GM19328 (cell line): ENCODE measurements at regions not wholly inside any gene's neighbourhood (a gene's known extent, or its start where the extent isn't known, plus 50 kb on each side); places are given as distances from the start of the nearest gene placed in this dataset.
"Not testable (repeated sequence)": the region's sequence is repeated elsewhere in the genome, so short reads cannot be mapped to it uniquely, and the experiment has no call there.

ENCODE experiments used
- ATAC-seq: cut with Tn5 transposase; IDR thresholded peaks from one replicate; pipeline ENCODE4 v1.9.1; 2021; ENCODE audit warnings: mild to moderate bottlenecking, moderate library complexity; ENCODE audit not compliant: unreplicated experiment

DNA sequence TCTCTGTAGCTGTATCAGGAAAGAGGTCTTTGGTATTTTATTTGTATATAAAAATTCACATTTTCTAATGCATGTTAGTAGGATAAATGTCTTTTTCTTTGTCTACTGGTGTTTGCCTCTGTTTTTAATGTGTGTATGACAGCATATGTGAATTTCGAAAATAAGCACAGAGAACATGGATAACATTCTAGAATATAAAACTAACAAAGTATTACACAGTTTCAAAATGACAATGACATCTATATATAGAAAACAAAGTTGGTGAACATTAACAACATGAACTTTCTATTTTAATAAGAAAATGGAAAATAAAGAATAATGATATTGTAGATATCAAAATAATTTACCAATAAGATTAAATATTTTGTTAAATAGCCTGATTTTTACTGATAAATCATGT is 608.0 kb downstream of the COL12A1 start:
- ATAC-seq: no peak

DNA sequence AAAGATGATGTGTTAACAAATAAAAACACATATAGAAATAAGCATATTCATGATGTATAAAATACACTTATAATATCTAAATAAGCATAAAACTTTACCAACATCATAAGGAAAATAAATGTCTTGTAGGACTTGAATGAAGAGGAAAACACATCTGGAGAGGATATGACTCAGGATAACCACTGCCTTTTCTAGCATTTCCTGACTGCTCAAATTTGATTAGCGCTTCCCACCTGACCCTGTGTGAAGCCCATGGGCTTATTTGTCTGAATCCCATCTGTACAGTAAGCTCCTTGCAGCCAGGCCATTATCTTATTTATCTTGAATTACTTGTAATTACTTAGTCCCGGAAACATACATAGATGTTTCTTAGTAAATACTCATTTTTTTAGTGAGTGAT is 608.6 kb downstream of the COL12A1 start:
- no peak for ATAC-seq

DNA sequence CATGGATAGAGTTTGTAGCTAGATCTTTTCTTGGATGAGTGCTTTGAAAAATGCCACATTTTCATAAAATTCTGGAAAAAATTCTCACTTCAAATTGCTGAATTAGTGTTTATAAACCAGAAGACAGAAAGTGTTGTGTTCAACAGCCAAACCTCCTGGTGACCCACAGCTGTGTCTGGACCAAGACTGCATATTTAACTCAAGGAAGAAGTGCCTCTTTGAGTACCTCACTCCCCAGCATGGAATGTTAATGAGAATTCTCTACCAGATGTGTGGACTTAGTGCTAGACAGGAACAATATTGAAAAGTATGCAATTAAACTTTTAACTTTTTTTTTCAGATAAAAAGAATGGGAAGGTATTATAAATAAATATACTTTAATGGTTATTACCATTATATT is 609.3 kb downstream of the COL12A1 start:
- ATAC-seq: no peak

DNA sequence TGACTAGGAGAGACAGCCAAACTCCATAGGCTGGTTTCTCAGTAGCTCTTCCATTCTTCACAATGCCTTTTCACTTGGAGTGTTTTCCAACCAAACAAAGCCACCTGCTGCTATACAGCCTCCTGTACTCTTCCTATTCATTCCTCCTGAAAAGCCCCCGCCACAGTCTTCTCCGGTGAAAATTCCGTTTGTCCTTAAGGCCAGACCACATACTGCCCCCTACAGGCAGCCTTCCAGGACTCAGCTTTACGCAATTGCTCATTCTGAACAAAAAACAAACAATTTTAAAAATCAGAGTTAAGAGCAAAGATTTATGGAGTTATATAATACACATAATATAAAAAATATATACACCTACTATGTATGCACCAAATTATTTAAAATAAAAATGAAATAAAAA is 611.5 kb downstream of the COL12A1 start:
- ATAC-seq: not testable (repeated sequence)

DNA sequence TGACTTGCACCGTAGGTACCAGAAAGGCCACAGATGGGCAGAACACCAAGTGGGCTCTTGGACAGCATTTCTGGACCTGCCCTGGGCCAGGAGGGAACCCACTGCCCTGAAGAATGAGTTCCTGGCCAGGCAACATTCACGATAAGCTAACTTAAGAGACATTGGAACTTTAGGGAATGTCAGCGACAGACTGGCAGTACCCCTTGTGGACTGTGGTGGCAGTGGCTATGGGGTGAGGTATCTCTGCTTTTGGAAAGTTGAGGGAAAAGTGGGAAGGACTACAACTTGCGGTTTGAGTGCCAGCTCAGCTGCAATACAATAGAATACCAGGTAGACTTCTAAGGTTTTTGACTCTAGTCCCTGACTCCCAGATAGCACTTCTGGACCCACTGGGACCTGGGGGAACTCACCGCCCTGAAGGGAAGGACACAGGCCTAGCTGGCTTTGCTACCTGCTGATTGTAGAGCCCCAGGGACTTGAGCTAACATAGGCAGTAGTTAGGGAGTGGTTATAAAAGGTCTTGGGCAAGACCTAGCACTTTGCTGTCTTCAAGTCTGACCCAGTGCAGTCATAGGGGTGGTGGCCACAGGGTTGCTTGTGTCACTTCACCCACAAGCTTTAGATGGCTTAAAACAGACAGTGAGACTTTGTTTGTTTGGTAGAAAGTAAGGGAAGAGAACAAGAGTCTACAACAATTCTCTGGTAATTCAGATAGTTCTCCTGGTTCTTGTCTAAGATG is 617.6 kb downstream of the COL12A1 start:
- ATAC-seq: no peak

DNA sequence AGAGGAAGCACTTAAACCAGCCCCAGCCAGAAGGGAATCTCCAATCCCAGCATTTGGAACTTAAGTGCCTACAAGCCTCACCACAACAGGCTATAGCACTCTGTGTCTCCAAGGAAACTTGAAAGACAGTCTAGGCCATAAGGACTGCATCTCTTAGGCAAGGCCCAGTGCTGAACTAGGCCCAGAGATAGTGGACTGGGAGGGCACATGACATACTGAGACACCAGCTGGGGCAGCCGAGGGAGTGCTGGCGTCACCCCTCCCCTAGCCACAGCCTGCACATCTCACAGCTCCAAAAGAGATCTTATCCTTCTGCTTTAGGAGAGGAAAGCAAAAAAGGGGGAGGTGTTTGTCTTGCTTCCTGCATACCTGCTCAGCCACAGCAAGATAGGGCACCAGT is 618.5 kb downstream of the COL12A1 start:
- no peak for ATAC-seq

DNA sequence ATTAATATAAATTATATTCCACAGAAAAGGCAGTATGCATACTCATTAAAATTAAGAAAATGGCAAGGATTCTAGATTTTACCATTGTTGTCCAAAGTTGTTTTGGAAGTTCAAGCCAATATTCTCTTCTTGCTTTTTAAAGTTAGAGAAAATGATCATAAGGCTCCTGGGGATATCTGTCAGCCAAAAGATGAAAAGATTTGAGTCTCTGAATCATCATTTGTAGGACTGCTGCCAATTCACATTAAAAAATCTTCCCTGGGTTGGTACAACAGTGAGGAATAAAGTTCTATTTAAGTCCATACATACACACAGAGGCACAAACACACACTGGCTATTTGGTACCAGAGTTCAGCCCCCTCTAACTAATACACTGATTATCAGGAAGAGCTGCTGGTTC is 620.1 kb downstream of the COL12A1 start:
- ATAC-seq: no peak

DNA sequence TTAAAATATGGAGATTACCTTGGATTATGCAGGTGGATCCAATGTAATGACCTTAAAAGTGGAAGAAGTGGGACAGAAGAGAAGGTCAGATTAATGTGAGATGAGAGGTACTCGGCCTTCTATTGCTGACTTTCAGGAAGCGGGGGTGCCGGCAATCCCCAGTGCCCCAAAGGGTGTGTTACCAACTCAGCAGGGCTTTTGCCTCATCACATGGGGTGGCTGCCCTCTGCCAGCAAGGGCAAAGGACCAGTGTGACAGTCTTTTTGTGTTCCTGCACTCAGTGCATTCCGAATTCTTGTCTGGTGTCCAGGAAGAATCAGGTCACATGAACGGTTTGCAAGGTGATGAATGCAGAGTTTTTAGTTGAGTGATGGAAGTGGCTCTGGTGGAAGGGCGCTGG is 624.2 kb downstream of the COL12A1 start:
- no peak for ATAC-seq

DNA sequence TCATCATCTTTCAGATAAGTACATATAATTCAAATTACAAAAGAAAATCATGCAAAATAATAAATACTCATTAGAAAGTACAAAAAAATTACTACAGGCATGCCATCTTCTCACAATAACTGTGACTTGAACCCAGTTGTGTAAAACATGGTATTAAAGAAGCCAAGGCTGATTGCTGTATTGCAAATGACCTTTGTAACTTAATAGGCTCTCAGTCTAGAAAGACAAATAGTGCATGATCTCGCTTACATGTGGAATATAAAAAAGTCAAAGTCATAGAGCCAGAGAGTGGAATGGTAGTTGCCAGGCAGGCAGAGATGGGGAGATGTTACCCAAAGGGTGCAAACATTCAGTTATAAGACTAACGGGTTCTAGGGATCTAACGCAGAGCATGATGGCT is 626.1 kb downstream of the COL12A1 start:
- no peak for ATAC-seq

DNA sequence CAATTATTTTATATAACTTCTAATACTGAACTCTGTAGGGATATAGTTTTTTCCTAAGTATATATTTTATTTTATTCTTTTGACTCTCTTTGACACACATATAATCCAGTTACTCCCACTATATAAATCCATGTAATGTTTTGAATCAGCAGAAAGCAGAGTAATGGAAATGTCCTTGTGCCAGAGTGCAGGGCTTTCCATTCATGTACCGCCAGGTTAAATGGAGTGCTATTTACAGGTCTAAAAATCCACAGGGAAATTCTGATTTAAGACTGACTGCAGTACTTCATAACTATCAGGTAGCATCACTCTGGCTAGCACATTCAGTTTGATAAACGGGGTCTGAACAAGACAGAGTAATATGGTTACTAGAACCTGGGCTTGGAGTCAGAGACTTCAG is 626.8 kb downstream of the COL12A1 start:
- ATAC-seq: no peak

DNA sequence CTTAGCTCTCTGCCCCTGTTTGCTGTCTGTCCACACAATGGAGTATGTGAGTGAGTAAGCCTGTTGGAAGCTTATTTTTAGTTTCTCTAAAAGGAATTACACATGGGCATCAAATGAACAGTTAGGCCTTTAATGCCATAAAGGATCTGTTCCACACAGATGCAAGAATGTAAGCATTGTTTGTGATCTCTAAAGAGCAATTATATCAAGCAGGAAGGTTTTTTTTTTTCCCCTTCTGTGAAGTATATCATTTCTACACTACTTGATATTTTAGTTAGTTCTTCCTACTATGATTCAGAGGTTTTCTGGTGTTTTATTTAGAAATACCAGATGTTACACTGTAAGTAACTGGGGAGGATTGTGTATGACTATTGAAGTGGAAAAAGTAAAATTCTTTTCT is 627.5 kb downstream of the COL12A1 start:
- no peak for ATAC-seq

DNA sequence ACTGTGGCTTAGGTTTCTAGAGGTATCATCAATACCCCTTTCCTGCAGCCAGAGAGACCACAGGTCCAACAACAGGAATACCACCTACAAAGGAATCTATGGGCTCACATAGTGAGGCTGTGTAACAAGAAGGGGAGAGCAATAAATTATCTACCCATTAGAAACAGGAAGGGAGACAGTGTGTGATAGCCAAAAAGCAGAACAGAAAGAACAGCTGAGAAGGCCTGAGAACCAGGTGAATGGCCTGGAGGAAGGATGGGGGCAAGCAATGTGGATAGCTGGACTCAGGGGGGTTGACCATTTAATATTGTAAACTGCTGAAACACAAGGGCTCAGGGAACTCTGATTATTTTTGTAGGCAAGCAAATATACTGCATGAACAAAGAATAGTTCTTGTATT is 628.2 kb downstream of the COL12A1 start:
- peak; percentile 63 for ATAC-seq

DNA sequence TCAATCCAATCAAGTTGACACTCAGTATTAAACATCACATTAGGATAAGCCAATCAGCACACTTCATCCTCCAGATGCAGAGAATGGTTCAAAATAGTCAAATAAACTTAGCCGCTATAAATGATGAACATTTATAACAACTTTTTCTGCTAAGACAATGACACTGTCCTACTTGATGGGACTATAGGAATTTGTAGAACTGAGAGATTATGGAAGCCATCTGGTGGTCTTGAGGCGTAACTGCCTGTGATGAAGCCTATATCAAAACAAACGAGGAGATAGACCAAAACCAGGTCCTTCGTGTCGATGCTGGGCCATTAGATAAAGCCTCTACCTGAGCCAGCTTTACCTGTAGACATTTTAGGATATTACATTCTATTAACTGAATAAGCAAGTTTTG is 631.1 kb downstream of the COL12A1 start:
- peak; percentile 52 for ATAC-seq

DNA sequence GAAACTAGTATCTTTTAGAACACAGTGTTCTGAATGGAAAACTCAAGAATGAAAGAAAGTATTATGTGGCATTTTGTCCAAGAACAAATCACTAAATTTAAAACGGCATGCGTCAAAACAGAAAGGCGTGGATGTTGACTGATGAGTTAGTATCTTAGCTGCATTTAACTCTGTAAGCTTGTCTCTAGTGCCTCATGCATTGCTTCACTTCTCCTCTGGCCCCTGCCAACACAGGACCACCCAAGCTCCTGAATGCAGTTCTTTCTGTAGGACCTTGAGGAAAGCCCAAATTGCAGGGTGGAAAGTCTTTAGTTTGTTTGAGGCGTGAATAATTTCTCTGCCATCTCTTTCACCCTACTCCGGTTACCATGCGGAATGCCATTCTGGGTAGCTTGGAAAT is 632.2 kb downstream of the COL12A1 start:
- no peak for ATAC-seq

DNA sequence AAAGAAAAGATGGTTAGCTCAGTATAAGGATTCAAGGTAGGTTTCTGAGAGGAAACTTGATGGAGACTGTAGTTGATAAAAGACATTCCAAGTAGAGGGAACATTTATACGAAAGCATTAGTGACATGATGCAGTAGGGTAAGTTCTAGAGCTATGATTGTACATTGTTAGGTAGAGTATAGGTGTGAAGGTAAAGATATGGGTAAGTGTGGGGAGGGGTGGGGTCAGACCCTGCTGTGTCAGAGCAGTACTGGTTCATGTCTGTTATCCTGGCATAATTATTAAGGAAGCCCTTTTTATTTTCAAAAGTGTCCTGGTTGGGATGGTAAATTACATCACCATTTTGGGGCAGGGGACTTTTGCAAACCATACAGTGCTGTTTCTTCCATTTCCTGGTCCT is 635.8 kb downstream of the COL12A1 start:
- no peak for ATAC-seq

DNA sequence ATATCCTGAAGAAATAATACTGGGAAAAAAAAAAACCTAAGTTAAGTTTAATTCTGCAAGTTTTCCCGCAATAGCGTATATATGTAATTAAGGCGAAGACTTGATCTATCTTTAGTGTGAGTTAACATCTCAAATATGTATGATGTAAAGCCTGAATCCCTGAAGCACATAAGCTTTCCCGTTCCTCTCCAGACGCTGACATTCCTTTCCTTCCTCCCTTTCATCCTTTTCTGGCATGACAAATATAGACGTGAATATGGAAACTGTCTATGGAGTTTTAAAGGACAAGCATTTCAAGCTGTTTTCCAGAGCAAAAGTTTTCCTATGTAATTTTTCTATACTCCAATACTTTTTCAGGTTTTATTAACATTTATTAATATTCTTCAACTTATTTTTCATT is 637.0 kb downstream of the COL12A1 start:
- no peak for ATAC-seq

DNA sequence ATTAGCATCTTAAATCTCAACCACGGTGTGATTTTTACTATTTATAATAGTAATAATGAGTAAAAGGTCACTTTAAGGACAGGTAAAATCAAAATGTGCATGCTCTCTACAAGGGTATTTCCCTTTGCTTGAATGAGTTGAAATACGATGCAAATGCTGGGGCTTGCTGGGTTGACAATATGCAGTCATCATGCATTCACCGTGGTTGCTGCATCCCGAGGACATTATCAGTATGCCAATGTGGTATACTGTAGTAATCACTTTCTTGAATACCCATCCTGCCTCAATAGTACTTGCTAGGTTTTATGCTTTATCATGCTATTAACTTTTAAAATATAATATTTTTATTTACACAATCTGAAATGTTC is 637.9 kb downstream of the COL12A1 start:
- not testable (repeated sequence) for ATAC-seq

DNA sequence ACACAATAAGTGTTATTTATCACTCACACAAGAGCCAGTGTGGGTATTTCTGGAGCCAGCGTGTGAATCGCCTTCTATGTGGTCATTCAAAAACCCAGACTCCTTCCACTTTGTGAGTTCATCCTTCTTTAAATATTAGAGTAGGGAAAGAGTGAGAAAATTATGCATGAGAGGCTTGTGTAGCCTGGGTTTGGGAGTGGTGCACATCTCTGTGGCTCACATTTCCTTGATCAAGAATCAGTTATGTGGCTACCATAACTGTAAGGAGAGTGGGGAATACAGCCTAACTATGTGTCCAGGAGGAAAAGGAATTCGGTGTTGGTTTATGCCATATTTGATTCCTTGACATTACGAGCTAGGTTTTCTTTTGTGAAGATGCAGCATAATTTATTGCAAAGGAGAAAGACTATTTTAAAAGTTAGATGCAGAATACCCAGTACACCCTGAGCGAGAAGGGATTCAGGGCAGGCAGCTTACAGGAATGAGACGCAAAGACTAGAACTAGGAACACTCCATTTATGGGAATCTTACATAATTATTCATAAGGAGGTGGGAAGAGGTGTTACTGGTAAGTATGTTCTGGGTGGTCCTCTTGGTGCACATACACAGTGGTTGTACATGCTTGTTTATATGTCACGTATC is 638.5 kb downstream of the COL12A1 start:
- no peak for ATAC-seq

DNA sequence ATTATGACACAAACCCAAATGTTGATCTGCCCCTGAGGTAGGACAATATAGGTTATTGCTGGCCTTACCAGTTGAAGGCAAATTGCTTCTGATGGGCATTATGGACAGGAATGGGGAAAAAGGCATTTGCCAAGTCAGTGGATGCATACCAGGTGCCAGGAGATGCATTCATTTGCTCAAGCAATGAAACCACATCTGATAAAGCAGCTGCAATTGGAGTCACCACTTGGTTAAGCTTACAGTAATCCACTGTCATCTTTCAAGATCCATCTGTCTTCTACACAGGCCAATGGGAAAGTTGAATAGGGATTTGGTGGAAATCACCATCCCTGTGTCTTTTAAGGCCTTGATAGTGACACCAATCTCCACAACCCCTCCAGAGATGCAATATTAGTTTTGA is 648.6 kb downstream of the COL12A1 start:
- ATAC-seq: no peak

DNA sequence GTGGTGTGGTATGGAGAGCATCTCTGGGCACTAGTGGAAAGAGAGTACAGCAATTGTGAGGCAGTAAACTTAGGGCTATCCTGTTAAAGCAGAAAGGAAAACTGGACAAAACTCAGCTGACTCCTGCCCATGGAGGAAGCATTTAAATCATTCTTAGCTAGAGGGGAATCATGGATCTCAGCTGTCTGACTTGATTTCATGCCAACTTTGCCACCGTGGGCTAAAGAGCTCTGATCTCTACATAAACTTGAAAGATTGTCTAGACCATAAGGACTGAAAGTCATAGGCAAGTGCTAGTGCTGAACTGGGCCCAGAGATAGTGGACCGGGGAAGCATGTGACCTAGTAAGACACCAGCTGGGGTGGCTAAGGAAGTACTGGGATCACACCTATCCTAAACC is 651.8 kb downstream of the COL12A1 start:
- no peak for ATAC-seq

DNA sequence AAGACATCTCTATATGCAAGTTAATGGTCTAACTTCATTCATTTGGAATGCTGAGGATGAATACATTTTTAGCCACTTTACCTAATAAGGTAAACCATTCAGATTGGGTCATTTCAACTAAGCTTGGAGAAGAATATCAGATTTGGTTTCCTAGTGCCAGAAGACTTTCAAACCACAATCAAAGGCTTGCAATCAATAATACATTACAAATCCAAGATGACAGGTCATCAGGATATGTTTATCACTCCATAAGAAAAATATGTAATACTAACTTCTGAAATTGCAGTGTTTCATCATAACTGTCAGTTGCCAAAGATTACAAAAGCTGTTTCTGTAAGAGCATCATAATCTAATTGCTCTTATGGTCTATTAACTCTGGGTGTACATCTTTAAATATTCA is 654.0 kb downstream of the COL12A1 start:
- no peak for ATAC-seq

DNA sequence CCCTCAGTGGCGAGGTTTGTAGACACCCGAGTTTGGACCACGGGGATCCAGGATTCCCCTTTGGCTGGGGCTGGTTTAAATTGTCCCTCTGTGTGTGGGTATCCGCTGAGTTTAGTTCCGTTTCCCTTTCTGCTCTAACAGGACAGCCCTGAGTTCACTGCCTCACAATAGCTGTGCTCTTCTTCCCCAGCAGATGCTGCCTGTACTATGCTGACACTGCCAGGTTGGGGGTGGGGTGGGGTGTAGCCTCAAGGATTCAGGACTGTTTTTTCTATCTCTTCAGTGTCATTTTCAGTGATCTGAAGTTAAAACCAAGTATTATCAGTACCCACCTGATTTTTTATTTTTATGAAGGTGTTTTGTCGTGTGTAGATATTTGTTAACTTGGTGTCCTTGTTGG is 655.0 kb downstream of the COL12A1 start:
- ATAC-seq: no peak

DNA sequence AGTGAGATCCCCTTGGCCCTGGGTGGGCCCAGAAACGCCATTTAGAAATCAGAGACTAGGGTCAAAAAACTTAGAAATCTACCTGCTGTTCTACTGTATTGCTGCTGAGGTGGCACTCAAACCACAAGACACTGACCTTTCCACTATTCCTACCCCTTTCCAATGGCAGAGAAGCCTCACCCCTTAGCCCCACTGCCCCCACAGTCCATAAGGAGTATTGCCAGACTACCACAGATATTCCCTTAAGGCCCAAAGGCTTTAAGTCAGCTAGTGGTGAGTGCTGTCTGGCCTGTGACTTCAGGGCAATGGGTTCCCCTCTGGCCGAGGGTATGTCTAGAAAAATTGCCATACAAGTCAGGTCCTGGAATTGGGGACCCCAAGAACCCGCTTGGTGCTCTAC is 656.1 kb downstream of the COL12A1 start:
- ATAC-seq: no peak
